Uterus (tissue), 3 donors: ENCODE measurements at regions not wholly inside any gene's neighbourhood (a gene's known extent, or its start where the extent isn't known, plus 50 kb on each side); places are given as distances from the start of the nearest gene placed in this dataset. TPM values are rescaled to one million over a fixed set of nuclear protein-coding genes. Genes with fewer than 3 reads are reported as not detected.

ENCODE experiments used
- DNase-seq, 2 donors: peaks; one replicate each; pipeline ENCODE4 v3.0.0-alpha.2; 2019 to 2020
- H3K27ac ChIP-seq, 2 donors: fragments of 200-600 bp; sonication (generic); 1 replicate in 1 of 2; 2 replicates in 1 of 2; pipeline ENCODE4 v1.5.1; 2016 to 2018
- H3K27me3 ChIP-seq, 2 donors: fragments of 200-600 bp; sonication (generic); one replicate each; pipeline ENCODE4 v1.5.1; 2018 to 2019; ENCODE audit warnings: control low read depth in 1 of 2
- H3K36me3 ChIP-seq, 2 donors: fragments of 200-600 bp; sonication (generic); one replicate each; pipeline ENCODE4 v1.5.1; 2019; ENCODE audit warnings: control low read depth in 1 of 2
- H3K4me1 ChIP-seq, 2 donors: fragments of 200-600 bp; sonication (generic); one replicate each; pipeline ENCODE4 v1.5.1; 2018 to 2019; ENCODE audit warnings: control low read depth in 1 of 2
- H3K4me3 ChIP-seq, 2 donors: fragments of 200-600 bp; sonication (generic); 1 replicate in 1 of 2; 2 replicates in 1 of 2; pipeline ENCODE4 v1.5.1; 2018 to 2019; ENCODE audit warnings: mild to moderate bottlenecking in 1 of 2
- H3K9me3 ChIP-seq, 2 donors: fragments of 200-600 bp; sonication (generic); one replicate each; pipeline ENCODE4 v1.5.1; 2019; ENCODE audit warnings: control low read depth in 1 of 2
- CTCF ChIP-seq, 4 experiments: fragments of 200-600 bp in 2 of 4; fragments of 450-650 bp in 2 of 4; sonication (generic) in 2 of 4; IDR thresholded peaks; one replicate each; pipeline ENCODE4 v1.5.1; 2016 to 2019; ENCODE audit warnings: antibody characterized with exemption in 4 of 4, mild to moderate bottlenecking in 2 of 4, moderate library complexity in 1 of 4
- POLR2A ChIP-seq, 2 donors: fragments of 450-650 bp; IDR thresholded peaks; one replicate each; pipeline ENCODE4 v1.6.1; 2016; ENCODE audit warnings: antibody characterized with exemption in 2 of 2, mild to moderate bottlenecking in 1 of 2, moderate library complexity in 1 of 2
- intact Hi-C: fragments of 100-400 bp; cut with DNase I; formaldehyde crosslinking; loops from one replicate; pipeline ENCODE4 v1.15.1; 2023; ENCODE audit warnings: low total_unique reads
- microRNA-seq: library from miRNA; unstranded; fragments of <30 nt; microRNA quantifications from one replicate; pipeline ENCODE4, GENCODE V29; 2016; ENCODE audit warnings: borderline microRNAs expressed, borderline replicate concordance
- small RNA-seq: library from RNA; depleted of rRNA; stranded (forward); fragments of <200 nt; gene quantifications from one replicate; pipeline ENCODE3, GENCODE V24; 2016
- donor health status: DM: yes; HTN: yes; CAD: no.

GRCh38 chr6:37551446-37551845 lies 51.8 kb upstream of the CCDC167 start:
- no peaks in the 10 kb centered on the region for H3K4me1 ChIP-seq
- no peak overlapping the region for H3K4me3 ChIP-seq
- H3K36me3 ChIP-seq = no peaks in the 10 kb centered on the region
- H3K27me3 ChIP-seq = no peaks in the 10 kb centered on the region
- H3K27ac ChIP-seq = no peak overlapping the region
- DNase-seq = no peak
- intact Hi-C loops = no loop called here
- TF ChIP-seq CTCF (IDR thresholded peaks at IDR 0.05) = no peak
- TF ChIP-seq POLR2A (IDR thresholded peaks at IDR 0.05) = no peak
- no peaks in the 10 kb centered on the region for H3K9me3 ChIP-seq

- H3K4me1 ChIP-seq = no peaks in the 10 kb centered on the region
- TF ChIP-seq POLR2A (IDR thresholded peaks at IDR 0.05) (no peak), CTCF (IDR thresholded peaks at IDR 0.05) (no peak)
- H3K9me3 ChIP-seq = no peaks in the 10 kb centered on the region
- intact Hi-C loops = no loop called here
- H3K27ac ChIP-seq = no peak overlapping the region
- H3K36me3 ChIP-seq = no peaks in the 10 kb centered on the region
- H3K27me3 ChIP-seq = no peaks in the 10 kb centered on the region
- DNase-seq = no peak
- no peak overlapping the region for H3K4me3 ChIP-seq
Measured at GRCh38 chr6:37551002-37551401, 51.3 kb upstream of the CCDC167 start.

GRCh38 chr6:37550191-37550831 lies 50.6 kb upstream of the CCDC167 start:
- Histone ChIP-seq H3K9me3 (no peaks in the 10 kb centered on the region), H3K27me3 (no peaks in the 10 kb centered on the region), H3K36me3 (no peaks in the 10 kb centered on the region), H3K4me1 (no peaks in the 10 kb centered on the region), H3K4me3 (no peak overlapping the region), H3K27ac (no peak overlapping the region)
- intact Hi-C loops = no loop called here
- no peak for DNase-seq
- TF ChIP-seq CTCF (IDR thresholded peaks at IDR 0.05) (no peak), POLR2A (IDR thresholded peaks at IDR 0.05) (no peak)

- intact Hi-C loops = no loop called here
- no peaks in the 10 kb centered on the region for H3K4me1 ChIP-seq
- TF ChIP-seq CTCF (IDR thresholded peaks at IDR 0.05) (no peak), POLR2A (IDR thresholded peaks at IDR 0.05) (no peak)
- no peaks in the 10 kb centered on the region for H3K36me3 ChIP-seq
- H3K9me3 ChIP-seq = no peaks in the 10 kb centered on the region
- no peaks in the 10 kb centered on the region for H3K27me3 ChIP-seq
- no peak for DNase-seq
- no peak overlapping the region for H3K27ac ChIP-seq
- H3K4me3 ChIP-seq = no peak overlapping the region
Measured at GRCh38 chr6:37549558-37549957, 49.9 kb upstream of the CCDC167 start.

Small RNAs in the stretch of these regions (microRNA-seq; reads per million reads assigned to microRNA genes)
- gene MIR4462 = not detected

Small RNAs in the stretch of these regions (small RNA-seq; reads per million reads assigned to genes)
- gene MIR4462 = not detected
